Fibroblast of pulmonary artery (primary cell): ENCODE measurements at regions not wholly inside any gene's neighbourhood (a gene's known extent, or its start where the extent isn't known, plus 50 kb on each side); places are given as distances from the start of the nearest gene placed in this dataset.
"Not testable (repeated sequence)": the region's sequence is repeated elsewhere in the genome, so short reads cannot be mapped to it uniquely, and the experiment has no call there.

Source experiments
- DNase-seq: peaks from one replicate; pipeline ENCODE4 v3.0.0-alpha.2; 2010; ENCODE audit warnings: low read depth
- H3K4me3 ChIP-seq: replicated peaks from 2 replicates; pipeline ENCODE4 v1.5.1; 2011; ENCODE audit warnings: low read depth, mild to moderate bottlenecking, control low read depth, low read length, moderate library complexity
- CTCF ChIP-seq: IDR thresholded peaks from 2 replicates; pipeline ENCODE4 v1.5.1; 2011; ENCODE audit warnings: mild to moderate bottlenecking, control low read depth, low read length, inconsistent platforms; ENCODE audit errors: missing control alignments

GRCh38 chr13:82477436-82477835, 1404.8 kb downstream of the SLITRK1 start:
- H3K4me3 ChIP-seq, result no peak overlapping the region
- TF ChIP-seq CTCF, result no peak
- no peak for DNase-seq

- H3K4me3 ChIP-seq, result no peak overlapping the region
- TF ChIP-seq CTCF, result no peak
- DNase-seq, result no peak
Measured at GRCh38 chr13:82467626-82468025, 1414.6 kb downstream of the SLITRK1 start.

- not testable (repeated sequence) for H3K4me3 ChIP-seq, DNase-seq
Measured at GRCh38 chr13:82459575-82459974, 1422.7 kb downstream of the SLITRK1 start.

- no peak for DNase-seq
- TF ChIP-seq CTCF, result no peak
- no peak overlapping the region for H3K4me3 ChIP-seq
Measured at GRCh38 chr13:82458169-82458568, 1424.1 kb downstream of the SLITRK1 start.

GRCh38 chr13:82457548-82457947, 1424.7 kb downstream of the SLITRK1 start:
- not testable (repeated sequence) for DNase-seq, H3K4me3 ChIP-seq

- DNase-seq, result no peak
Measured at GRCh38 chr13:82447416-82448077, 1434.7 kb downstream of the SLITRK1 start.

GRCh38 chr13:82439159-82439904, 1442.9 kb downstream of the SLITRK1 start:
- no peak overlapping the region for H3K4me3 ChIP-seq
- DNase-seq, result no peak
- TF ChIP-seq CTCF, result no peak

More at GRCh38 chr13:82447416-82448077, 1434.7 kb downstream of the SLITRK1 start:
- TF ChIP-seq CTCF, result no peak
- no peak overlapping the region for H3K4me3 ChIP-seq

- no peak overlapping the region for H3K4me3 ChIP-seq
- DNase-seq, result no peak
- TF ChIP-seq CTCF, result no peak
Measured at GRCh38 chr13:82438320-82438719, 1444.0 kb downstream of the SLITRK1 start.
